Left lobe of liver (tissue), 2 donors: ENCODE measurements at regions not wholly inside any gene's neighbourhood (a gene's known extent, or its start where the extent isn't known, plus 50 kb on each side); places are given as distances from the start of the nearest gene placed in this dataset.
"Not testable (repeated sequence)": the region's sequence is repeated elsewhere in the genome, so short reads cannot be mapped to it uniquely, and the experiment has no call there.

Experiments used
- ATAC-seq: fragments of 200-7000 bp; cut with Tn5 transposase; one replicate; pipeline ENCODE4 v1.9.1; 2020; ENCODE audit warnings: mild to moderate bottlenecking, moderate library complexity
- DNase-seq: peaks from one replicate; pipeline ENCODE4 v3.0.0-alpha.2; 2020; ENCODE audit warnings: low spot score
- donor health status: DM: no; HTN: no; CAD: no; lungs with moderate emphysema.
- donor health status: DM: no; HTN: yes; CAD: no.

DNA sequence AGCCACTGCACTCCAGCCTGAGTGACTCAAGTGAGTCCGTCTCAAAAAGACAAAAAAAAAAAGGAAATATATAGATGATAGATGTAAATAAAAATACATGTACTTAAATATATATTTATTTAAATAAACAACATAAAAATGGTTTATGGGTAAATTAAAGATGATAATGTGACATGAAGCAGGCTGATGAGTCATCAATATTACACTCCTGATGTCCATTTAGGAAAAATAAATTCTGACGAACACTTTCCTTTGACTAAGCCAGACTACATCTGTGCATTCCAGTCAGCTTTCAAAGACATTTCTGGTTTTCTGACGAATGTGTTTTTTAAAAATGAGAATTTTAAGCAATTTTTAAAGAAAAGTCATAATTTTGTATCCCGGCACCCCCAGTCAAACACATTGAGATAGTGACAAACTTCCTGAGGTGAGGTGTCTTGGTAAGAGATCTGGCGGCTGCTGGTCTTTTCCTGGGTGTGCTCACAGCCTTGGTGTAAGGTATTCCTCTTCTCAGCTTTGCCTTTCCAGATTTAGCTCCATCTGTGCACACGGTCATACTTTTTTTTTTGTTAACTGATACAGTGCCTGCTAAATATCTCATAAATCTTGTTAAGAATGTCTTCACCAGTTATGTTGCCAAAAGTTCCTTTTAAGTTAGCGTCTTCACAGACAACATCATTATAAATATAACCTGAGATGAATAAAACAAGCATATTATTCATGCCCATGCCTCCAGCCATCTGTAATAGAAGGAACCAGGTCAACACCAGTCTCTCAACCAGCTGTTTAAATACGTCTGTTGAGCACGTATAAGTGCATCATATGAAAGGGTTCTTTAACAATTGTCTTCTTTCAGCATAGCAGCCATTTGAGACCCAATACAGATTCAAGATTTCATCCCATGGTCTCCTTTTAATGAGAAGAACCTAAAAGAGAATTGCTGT is 214.5 kb upstream of the PLD5 start:
- ATAC-seq: no peak

DNA sequence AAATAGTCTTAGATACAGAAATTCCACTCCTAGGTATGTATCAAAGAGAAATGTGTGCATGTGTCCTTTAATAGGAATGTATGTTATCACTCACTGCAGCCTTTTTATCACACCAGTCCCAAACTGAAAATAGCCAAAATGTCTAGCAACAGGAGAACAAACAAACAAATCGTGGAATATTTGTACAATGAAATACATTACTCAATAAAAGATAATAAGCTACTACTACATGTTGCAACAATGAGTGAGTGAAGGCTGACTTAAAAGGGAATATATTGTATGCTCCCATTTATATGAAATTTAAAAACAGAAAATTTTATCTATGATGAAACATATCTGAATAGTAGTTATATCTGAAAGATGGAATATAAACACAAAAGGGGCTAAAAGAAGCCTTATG is 212.1 kb upstream of the PLD5 start:
- no peak for ATAC-seq
- no peak for DNase-seq

More for the DNA sequence above, 214.5 kb upstream of the PLD5 start:
- DNase-seq: no peak

DNA sequence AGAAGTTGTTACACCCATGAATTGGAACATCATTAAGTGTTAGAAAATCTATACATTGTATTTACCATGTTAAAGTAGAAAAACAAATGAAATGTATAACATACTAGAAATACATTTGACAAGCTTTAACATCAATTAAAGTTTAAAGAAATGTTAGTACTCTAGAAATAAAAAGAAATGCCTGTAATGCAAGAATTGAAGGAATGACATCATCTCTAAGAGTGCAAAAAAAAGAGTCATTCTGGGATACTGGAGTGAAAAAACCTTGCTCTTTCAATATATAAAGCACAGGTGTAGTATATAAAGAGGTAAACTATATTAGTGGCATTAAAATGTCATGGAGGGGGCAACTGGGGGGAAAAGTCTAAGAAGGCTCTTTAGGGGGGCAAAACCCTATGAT is 210.8 kb upstream of the PLD5 start:
- DNase-seq (no peak), ATAC-seq (no peak)

DNA sequence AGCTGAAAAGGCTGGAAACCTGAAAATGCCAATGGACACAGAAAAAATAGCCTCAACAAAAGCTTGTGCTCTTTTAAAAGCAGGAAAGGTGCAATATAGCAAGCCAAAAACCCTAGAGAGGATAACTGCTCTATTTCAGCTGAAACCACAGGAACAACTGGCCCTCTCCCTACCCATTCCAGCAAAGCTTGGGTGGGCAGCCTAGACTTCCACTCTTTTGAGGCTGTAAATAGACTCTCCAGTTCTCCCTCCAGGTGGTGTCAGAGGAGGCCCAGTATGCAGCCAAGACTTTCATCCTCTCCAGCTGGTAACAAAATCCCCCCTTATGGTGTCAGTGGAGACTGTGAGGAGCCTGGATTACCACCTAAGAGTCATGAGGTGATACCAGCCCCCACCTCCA is 206.9 kb upstream of the PLD5 start:
- no peak for DNase-seq
- ATAC-seq: no peak

DNA sequence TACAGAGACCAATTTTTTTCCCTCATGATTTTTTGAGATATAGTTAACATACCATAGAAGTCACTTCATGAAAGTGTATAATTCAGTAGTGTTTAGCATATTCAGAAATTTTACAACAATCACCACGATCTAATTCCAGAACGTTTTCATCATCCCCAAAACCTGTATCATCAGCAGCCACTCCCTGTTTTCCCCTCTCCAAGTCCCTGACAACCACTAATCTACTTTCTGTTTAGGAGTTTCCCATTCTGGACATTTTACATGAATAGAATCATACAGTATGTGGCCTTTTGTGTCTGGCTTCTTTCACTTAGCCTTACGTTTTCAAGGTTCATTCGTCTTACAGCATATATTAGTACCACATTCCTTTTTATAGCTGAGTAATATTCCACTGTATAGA is 204.2 kb upstream of the PLD5 start:
- DNase-seq: no peak

DNA sequence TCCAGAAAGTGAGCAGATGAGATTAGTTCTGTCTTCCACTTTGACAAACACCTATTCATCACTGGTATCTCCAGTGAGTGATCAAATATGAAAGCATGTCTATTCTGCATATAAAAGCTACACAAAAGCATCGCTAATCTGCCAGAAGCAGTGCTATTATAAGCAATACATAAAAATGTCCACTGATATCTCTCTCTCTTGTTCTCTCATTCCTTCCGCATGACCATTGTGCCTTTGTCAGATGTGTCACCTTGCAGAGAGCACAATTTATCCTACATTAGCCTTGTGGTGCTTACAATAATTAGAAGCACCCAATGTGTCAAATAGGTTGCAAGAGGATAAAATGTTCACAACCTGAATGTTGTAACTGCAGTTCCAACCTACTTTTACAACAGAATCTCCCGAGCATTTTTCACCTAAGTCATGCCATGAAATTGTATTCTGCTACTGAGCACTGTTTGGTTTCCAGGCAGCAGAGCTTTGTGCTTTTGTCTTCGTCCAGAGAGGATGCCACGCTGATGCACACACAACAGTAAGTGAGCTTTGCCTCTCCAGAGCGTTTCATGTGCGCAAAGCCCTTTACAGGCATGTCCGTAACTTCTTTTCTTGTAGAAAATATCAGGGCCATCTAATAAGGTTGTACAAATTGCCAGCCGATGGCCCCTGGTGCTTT is 198.7 kb upstream of the PLD5 start:
- ATAC-seq (no peak), DNase-seq (no peak)

More for the DNA sequence above, 204.2 kb upstream of the PLD5 start:
- ATAC-seq: no peak

DNA sequence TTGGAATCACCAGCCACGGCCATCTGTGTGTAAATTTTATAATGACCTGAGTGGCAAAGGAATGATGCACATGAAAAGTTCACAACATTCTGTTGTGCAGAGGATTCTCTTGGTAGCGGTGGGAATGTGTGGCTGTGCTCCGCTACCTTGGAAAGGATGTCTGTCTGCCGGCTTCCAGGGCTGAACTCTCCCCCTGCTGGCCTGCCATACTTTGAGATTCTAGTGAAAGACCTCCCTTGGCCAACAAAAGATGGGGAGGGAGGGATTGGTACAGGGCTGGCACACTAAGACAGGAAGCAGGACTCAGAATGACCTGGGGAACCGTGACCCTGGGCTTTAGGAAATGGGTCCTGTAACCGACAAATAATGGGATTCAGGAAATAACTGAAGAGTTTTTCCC is 194.5 kb upstream of the PLD5 start:
- DNase-seq (no peak), ATAC-seq (no peak)

DNA sequence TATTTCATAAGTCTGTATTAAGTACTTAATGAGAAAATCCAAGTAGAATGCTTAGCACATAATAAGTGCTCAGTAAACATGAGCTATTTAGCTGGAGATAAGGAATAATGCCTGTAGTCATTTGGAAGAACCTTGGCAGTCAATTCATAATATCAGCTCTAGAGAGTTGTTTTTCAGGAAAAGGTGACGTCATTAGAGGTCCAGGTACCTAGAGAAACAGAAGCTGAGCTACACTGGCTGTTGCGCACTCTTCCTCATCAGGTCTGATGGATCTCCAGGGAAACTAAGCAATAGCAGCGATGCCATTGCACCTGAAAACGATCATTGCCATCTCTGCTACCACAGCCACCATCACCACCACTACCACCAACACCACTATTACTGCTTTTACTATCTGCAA is 187.8 kb upstream of the PLD5 start:
- DNase-seq: no peak
- no peak for ATAC-seq

DNA sequence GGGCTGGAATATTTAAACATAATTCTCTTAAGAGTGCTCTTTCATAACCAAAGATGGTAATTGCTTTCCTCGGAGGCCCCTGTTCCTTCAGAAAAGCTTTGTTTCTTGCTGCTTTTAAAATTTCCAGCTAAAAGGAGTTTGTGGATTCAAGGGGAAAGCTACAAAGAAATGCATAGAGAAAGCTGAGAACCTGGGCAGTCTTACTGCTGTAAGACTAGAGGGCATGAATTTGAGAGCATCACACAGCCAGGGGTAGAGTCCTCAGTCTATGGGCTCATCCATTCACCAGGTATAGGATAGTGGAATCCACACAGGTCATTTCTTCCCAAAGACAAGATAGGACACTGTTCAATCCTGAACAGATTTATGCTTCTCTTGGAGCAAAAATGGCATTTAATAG is 186.3 kb upstream of the PLD5 start:
- ATAC-seq: no peak
- DNase-seq: no peak

DNA sequence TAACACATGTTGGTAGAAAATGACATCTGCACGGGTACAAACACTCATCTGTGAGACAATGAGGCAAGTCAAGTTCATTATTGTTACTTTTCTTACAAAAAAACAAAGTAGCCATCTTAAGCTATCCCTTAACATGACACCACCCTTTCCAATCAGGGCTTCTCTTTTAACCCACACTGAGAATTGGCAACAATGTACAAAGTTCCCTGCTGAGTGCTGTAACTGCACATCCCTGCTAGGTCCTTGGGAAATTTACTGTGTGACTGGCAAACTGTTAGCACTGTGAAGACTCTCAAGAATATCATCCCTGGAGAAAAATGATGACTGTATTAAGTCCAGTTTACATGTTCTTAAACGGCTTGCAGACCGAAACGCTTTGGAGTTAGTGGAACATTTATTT is 185.8 kb upstream of the PLD5 start:
- no peak for ATAC-seq

DNA sequence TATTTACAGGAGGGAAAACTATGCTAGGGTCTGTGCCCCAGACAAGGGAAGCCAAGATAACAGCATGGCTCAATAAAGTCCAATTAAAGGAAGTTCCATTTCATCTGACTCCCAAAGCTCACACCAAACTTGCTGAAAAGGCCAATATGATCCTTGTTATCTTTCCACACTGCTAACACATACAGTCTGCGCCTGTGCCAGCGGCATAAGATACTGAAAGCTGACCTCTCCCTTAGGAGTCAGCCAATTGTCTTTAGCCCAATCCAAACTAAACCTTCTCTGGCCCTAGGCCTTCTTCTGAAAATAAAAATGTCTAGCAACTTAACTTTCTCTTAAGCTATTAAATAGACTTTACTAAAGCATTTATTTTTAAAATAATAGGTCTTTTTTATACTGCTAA is 179.0 kb upstream of the PLD5 start:
- ATAC-seq (no peak), DNase-seq (no peak)

More for the DNA sequence above, 185.8 kb upstream of the PLD5 start:
- no peak for DNase-seq

DNA sequence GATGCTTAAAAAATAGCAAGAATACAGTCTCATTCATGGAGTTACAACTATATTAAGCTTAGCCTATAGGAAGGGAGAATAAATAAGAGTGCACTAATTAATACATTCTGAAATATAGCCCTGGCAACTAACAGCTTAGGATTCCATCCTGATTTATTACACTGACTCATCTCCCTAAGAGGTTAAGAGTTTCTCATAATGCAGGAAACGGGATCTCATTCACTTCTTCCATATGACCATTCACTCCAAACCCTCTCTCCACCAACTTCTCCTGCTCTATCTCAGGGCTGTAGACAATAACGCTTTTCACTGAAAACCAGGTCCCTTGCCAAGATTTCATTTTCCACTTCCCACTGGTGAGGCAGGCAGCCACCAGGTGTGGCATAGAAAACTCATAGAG is 168.5 kb upstream of the PLD5 start:
- DNase-seq (no peak), ATAC-seq (no peak)

DNA sequence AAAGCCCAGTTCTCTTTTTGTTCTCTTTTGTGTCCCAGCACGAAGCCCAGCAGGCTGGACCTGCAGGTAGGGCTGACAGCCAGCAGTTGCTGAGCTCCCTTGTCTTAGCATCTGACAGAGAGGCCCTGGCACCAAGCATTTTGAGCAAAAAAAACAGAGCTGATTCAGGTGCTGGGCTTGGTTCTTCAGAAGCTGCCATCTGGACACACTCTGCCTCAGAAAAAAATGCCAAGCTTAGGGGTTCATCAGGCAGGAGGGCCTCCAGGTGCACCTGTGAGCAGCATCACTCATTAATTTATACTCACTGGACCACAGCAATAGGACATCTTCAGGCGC is 167.1 kb upstream of the PLD5 start:
- DNase-seq (no peak), ATAC-seq (no peak)

DNA sequence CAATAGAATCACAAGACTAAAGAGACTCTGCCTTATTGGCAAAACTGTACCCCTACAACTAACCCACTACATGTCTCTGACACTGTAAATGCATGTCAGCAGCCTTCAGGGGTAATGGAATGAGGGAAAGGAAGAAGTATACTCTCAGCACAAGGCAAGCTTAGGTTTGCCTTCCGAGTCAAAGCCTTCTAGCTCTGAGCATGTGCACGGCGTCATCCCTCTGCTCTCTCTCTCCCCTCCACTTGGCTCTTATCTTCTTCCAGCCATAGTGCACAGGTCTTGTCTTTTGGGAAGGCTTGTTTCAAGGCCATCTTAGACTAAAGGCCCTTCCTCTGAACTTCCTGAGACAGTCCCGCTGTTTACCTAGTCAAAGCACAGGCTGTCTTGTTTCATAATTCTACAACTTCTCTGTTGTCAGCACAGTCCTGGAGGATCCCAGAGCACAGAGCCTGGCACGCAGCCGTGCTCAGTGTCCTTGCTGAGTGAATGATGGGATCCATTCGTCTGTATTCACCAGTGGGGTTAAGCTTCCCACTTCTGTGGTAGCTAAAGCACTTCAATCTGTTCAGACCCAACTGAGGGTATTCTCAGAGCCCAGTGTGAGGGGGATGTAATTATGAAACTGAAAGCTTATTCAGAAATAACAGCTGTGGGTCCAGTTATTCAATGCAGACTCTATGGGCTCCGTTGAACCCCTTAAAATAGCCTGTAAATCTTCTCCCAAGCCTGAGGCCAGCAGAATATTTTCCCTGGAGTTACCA is 166.5 kb upstream of the PLD5 start:
- DNase-seq: no peak
- ATAC-seq: no peak

DNA sequence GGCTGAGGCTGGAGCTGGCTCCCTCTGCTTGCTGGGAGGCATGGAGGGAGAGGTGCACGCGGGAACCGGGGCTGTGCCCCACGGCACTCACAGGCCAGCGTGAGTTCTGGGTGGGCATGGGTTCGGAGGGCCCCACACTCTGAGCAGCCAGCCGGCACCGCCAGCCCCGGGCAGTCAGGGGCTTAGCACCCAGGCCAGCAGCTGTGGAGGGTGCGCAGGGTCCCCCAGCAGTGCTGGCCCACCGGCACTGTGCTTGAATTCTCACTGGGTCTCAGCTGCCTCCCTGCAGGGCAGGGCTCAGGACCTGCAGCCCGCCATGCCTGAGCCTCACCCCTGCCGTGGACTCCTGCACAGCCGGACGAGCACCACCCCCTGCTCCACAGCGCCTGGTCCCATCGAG is 164.9 kb upstream of the PLD5 start:
- no peak for DNase-seq
- ATAC-seq: no peak

DNA sequence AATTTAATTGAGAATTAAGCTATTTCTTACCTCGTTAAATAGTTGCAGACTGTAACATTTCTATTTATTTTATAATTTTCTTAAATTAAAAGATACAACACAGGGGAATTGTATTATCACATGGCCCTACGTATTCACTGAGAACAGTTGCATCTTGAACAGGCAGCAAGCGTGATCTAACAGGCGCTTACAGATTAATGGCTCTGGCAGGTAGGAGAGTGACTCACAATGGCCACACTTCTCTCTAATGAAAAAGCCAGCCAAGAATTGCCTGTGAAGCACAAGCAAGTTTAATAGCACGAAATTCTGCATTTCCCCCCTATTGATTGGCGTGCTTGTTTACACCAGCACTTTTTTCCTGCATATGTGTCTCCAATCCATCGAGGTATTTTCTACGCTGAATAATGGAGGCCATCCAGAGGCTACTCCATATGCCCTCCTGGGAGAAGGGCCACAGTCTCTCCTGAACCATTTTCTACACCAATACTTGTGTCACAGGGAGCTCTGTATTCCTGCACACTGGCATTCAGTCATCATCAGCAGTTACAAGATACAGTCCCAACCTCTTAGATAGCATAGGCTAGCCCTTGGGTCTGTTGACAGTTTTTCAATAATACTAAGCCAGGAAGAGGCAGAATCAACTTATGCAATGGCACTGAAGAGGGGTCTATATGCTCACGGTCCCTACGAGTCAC is 150.6 kb upstream of the PLD5 start:
- ATAC-seq (no peak), DNase-seq (no peak)

DNA sequence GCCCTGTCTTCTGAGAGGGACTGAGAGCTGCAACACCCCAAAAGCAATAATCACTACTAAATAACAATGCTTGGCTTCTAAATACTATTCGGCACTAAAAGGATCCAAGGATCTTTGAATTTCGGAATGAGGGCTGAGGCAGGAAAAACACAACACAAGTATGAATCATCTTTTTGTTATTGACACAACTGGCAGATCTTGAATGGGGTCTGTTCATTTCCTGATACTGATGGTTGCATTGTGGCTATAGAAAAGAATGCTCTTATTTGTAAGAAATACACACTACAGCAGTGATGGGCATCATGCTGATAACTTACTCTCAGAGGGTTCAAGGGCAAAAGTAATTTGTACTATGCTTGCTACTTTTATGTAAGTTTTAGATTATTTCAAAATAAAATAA is 149.2 kb upstream of the PLD5 start:
- no peak for DNase-seq
- no peak for ATAC-seq

DNA sequence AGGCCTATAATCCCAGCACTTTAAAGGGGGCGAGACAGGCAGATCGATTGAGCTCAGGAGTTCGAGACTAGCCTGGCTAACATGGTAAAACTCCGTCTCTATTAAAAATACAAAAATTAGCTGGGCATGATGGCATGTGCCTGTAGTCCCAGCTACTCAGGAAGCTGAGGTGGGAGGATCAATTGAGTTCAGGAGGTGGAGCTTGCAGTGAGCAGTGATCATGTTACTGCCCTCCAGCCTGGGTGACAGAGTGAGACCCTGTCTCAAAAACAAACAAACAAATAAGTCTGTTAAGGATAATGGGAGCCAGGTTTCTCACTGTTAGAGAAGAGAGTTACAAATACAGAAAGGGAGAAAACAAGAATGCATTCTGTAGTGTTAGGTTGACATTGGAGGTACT is 148.7 kb upstream of the PLD5 start:
- ATAC-seq: not testable (repeated sequence)

DNA sequence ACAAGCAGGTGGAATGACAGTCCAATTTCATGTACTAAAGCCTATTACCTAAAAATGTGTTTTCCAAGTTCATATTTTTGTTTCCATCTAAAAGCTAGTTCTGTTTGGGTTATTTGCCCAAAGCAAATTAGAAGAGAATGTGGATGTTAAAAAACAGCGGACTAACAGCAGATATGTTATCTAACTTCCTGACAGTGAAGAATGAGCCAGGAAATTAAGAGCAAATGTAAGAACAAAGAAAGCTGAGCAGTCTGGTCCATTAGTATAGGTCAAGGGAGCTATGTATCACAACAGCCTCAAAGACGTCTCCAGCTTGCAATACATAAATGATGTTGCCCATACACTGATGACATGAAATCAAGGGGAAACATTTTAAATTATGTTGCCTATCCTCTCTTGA is 145.5 kb upstream of the PLD5 start:
- ATAC-seq: no peak
- DNase-seq: no peak

More for the DNA sequence above, 148.7 kb upstream of the PLD5 start:
- DNase-seq: not testable (repeated sequence)

DNA sequence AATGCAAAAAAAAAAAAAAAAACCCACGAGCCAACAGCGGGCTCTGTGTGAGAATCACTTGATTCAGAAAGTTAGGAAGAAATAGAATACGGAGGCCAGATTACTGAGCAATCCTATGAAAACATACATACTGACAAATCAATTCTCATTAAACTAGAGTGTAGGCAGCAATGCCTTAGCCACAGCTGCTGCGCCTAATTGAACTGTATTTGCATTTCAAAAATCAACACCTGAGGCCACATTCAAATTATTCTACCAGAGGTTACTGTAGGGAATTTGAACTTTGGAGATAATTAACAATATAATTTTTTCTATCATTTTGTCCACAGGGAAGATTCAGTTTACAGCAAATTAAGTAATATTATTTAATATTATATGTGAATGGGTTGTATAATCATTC is 138.4 kb upstream of the PLD5 start:
- DNase-seq: no peak
- ATAC-seq: no peak

DNA sequence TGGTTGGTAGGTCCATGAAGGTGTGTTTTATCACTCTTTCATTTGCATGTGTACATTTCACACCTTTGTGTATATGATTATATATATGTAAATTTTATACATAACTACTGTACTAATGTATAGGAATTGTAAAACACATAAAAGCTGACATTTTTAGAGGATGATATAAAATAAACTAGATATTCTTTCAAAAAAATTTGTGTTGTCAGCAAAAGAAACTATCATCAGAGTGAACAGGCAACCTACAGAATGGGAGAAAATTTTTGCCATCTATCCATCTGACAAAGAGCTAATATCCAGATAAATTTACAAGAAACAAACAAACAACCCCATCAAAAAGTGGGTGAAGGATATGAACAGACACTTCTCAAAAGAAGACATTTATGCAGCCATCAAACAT is 129.3 kb upstream of the PLD5 start:
- ATAC-seq, DNase-seq: not testable (repeated sequence)
